ENCODE measurements at regions not wholly inside any gene's neighbourhood (a gene's known extent, or its start where the extent isn't known, plus 50 kb on each side); places are given as distances from the start of the nearest gene placed in this dataset.

DNA sequence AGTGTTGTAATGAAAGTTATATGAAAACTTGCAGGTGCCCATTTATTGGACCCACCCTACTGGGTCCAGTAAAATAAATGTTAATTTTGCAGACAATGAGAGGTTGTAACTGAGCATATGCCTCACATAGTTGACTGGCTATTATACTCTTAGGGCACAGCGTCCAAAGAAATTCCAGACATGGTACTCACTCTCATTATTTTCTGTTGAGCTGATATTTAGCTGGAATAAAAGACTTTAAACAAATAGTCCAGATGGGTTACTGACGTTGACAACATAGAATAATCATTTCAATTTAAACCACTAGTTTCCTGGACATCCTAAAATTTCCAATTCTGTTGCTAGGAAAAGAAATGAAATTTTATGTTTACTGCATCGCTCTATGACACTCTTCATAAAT is 174.5 kb downstream of the ZNF365 start:
- TF ChIP-seq RXRA (IDR thresholded peaks at IDR 0.05; ENCODE audit: borderline replicate concordance, low read depth) (no peak), MEF2A (IDR thresholded peaks at IDR 0.05; ENCODE audit: borderline replicate concordance, low read depth) (no peak), MXI1 (IDR thresholded peaks at IDR 0.05; ENCODE audit: low read depth, low read length) (no peak), REST (IDR thresholded peaks at IDR 0.05; ENCODE audit: low read depth, low read length) (no peak), CTCF (IDR thresholded peaks at IDR 0.05) (no peak), EZH2phosphoT487 (IDR thresholded peaks at IDR 0.05; ENCODE audit: borderline replicate concordance, low read depth) (no peak), SIN3A (IDR thresholded peaks at IDR 0.05; ENCODE audit: borderline replicate concordance, low read depth, low read length) (no peak), YY1 (IDR thresholded peaks at IDR 0.05; ENCODE audit: low read depth) (no peak), NRF1 (IDR thresholded peaks at IDR 0.05; ENCODE audit: low read depth, low read length) (no peak), TCF12 (IDR thresholded peaks at IDR 0.05) (no peak), RFX5 (IDR thresholded peaks at IDR 0.05; ENCODE audit: low read length) (no peak), USF1 (IDR thresholded peaks at IDR 0.05; ENCODE audit: borderline replicate concordance, low read depth) (no peak), RAD21 (IDR thresholded peaks at IDR 0.05; ENCODE audit: low read length) (no peak), GABPA (IDR thresholded peaks at IDR 0.05; ENCODE audit: low read depth) (no peak)

All from SK-N-SH (cell line).